WTC11 (cell line): ENCODE measurements at regions not wholly inside any gene's neighbourhood (a gene's known extent, or its start where the extent isn't known, plus 50 kb on each side); places are given as distances from the start of the nearest gene placed in this dataset.

Source experiments
- ELF4 ChIP-seq: sonication (generic); formaldehyde crosslinking; IDR thresholded peaks from 2 replicates; pipeline ENCODE4 v1.8.1; 2022; ENCODE audit warnings: low read depth, mild to moderate bottlenecking, moderate library complexity, missing genetic modification reagents
- FOXK1 ChIP-seq: sonication (generic); formaldehyde crosslinking; IDR thresholded peaks from 2 replicates; pipeline ENCODE4 v1.8.0; 2022; ENCODE audit warnings: mild to moderate bottlenecking, moderate library complexity, missing genetic modification reagents
- NR2C2 ChIP-seq: sonication (generic); formaldehyde crosslinking; IDR thresholded peaks from 2 replicates; pipeline ENCODE4 v1.8.0; 2022; ENCODE audit warnings: mild to moderate bottlenecking, missing genetic modification reagents
- TEAD4 ChIP-seq: sonication (generic); formaldehyde crosslinking; IDR thresholded peaks from 2 replicates; pipeline ENCODE4 v1.8.0; 2022; ENCODE audit warnings: mild to moderate bottlenecking, missing genetic modification reagents
- ZNF317 ChIP-seq: sonication (generic); formaldehyde crosslinking; IDR thresholded peaks from 2 replicates; pipeline ENCODE4 v1.8.1; 2023; ENCODE audit warnings: low read depth, mild to moderate bottlenecking, moderate library complexity, missing genetic modification reagents, borderline replicate concordance
- ZNF671 ChIP-seq: fragments of 250-450 bp; sonication (Bioruptor Pico); IDR thresholded peaks from 2 replicates; pipeline ENCODE4 v1.8.0; 2021; ENCODE audit warnings: mild to moderate bottlenecking
- TF ChIP-seq, protein P1 (sequence below): fragments of 200-600 bp; IDR thresholded peaks from 2 replicates; pipeline ENCODE4 v1.8.0; 2022; ENCODE audit warnings: antibody characterized with exemption
- TF ChIP-seq, protein P2 (sequence below): sonication (generic); formaldehyde crosslinking; IDR thresholded peaks from 2 replicates; pipeline ENCODE4 v1.8.0; 2022; ENCODE audit warnings: mild to moderate bottlenecking, missing genetic modification reagents
- TF ChIP-seq, protein P3 (sequence below): sonication (generic); formaldehyde crosslinking; IDR thresholded peaks from 2 replicates; pipeline ENCODE4 v1.8.1; 2022; ENCODE audit warnings: low read depth, missing genetic modification reagents, borderline replicate concordance
- TF ChIP-seq, protein P4 (sequence below): sonication (generic); formaldehyde crosslinking; IDR thresholded peaks from 2 replicates; pipeline ENCODE4 v1.8.1; 2023; ENCODE audit warnings: mild to moderate bottlenecking, missing genetic modification reagents
- TF ChIP-seq, protein P5 (sequence below): sonication (generic); formaldehyde crosslinking; IDR thresholded peaks from 2 replicates; pipeline ENCODE4 v1.8.1; 2023; ENCODE audit warnings: mild to moderate bottlenecking, missing genetic modification reagents, moderate library complexity

DNA sequence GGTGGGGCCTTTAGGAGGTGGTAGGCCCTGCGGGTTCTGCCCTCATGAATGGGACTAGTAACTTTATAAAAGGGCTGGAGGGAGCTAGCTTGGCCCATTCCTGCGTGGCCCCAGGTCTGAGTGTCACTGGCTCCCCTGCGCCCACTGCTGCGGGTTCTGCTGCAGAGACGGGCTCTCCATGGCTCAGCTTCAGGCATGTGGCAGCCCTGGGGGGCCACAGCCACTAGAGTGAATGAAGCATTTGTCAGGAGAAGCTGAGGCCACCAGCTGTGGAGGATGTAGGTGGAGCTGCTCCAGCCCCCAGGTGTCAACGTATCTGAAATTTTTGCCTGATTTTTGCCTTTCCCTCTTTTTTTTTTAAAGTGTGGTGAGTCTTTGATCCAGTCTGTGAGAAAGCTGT lies 119.1 kb downstream of the SOX1 start:
- no peak for TF ChIP-seq ZNF671 (CRISPR knock-in tag)
- no peak for TF ChIP-seq ZNF317 (CRISPR knock-in tag)
- TF ChIP-seq, protein P1, sequence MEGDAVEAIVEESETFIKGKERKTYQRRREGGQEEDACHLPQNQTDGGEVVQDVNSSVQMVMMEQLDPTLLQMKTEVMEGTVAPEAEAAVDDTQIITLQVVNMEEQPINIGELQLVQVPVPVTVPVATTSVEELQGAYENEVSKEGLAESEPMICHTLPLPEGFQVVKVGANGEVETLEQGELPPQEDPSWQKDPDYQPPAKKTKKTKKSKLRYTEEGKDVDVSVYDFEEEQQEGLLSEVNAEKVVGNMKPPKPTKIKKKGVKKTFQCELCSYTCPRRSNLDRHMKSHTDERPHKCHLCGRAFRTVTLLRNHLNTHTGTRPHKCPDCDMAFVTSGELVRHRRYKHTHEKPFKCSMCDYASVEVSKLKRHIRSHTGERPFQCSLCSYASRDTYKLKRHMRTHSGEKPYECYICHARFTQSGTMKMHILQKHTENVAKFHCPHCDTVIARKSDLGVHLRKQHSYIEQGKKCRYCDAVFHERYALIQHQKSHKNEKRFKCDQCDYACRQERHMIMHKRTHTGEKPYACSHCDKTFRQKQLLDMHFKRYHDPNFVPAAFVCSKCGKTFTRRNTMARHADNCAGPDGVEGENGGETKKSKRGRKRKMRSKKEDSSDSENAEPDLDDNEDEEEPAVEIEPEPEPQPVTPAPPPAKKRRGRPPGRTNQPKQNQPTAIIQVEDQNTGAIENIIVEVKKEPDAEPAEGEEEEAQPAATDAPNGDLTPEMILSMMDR: no peak
- TF ChIP-seq ELF4 (CRISPR knock-in tag): no peak
- TF ChIP-seq TEAD4 (CRISPR knock-in tag): no peak
- TF ChIP-seq, protein P2, sequence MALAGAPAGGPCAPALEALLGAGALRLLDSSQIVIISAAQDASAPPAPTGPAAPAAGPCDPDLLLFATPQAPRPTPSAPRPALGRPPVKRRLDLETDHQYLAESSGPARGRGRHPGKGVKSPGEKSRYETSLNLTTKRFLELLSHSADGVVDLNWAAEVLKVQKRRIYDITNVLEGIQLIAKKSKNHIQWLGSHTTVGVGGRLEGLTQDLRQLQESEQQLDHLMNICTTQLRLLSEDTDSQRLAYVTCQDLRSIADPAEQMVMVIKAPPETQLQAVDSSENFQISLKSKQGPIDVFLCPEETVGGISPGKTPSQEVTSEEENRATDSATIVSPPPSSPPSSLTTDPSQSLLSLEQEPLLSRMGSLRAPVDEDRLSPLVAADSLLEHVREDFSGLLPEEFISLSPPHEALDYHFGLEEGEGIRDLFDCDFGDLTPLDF (CRISPR knock-in tag): no peak
- TF ChIP-seq, protein P3, sequence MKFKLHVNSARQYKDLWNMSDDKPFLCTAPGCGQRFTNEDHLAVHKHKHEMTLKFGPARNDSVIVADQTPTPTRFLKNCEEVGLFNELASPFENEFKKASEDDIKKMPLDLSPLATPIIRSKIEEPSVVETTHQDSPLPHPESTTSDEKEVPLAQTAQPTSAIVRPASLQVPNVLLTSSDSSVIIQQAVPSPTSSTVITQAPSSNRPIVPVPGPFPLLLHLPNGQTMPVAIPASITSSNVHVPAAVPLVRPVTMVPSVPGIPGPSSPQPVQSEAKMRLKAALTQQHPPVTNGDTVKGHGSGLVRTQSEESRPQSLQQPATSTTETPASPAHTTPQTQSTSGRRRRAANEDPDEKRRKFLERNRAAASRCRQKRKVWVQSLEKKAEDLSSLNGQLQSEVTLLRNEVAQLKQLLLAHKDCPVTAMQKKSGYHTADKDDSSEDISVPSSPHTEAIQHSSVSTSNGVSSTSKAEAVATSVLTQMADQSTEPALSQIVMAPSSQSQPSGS (CRISPR knock-in tag): no peak
- TF ChIP-seq, protein P4, sequence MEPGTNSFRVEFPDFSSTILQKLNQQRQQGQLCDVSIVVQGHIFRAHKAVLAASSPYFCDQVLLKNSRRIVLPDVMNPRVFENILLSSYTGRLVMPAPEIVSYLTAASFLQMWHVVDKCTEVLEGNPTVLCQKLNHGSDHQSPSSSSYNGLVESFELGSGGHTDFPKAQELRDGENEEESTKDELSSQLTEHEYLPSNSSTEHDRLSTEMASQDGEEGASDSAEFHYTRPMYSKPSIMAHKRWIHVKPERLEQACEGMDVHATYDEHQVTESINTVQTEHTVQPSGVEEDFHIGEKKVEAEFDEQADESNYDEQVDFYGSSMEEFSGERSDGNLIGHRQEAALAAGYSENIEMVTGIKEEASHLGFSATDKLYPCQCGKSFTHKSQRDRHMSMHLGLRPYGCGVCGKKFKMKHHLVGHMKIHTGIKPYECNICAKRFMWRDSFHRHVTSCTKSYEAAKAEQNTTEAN (CRISPR knock-in tag): no peak
- no peak for TF ChIP-seq NR2C2
- TF ChIP-seq, protein P5, sequence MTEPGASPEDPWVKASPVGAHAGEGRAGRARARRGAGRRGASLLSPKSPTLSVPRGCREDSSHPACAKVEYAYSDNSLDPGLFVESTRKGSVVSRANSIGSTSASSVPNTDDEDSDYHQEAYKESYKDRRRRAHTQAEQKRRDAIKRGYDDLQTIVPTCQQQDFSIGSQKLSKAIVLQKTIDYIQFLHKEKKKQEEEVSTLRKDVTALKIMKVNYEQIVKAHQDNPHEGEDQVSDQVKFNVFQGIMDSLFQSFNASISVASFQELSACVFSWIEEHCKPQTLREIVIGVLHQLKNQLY: no peak
- no peak for TF ChIP-seq FOXK1 (CRISPR knock-in tag)
